Hematopoietic multipotent progenitor cell treated with erythropoietin and hydrocortisone succinate and interleukin-3 and kit ligand, for 8 days (in vitro differentiated cells): ENCODE measurements at regions not wholly inside any gene's neighbourhood (a gene's known extent, or its start where the extent isn't known, plus 50 kb on each side); places are given as distances from the start of the nearest gene placed in this dataset.

Experiments used
- DNase-seq: peaks from one replicate; pipeline ENCODE4 v3.0.0-alpha.2; 2015

DNA sequence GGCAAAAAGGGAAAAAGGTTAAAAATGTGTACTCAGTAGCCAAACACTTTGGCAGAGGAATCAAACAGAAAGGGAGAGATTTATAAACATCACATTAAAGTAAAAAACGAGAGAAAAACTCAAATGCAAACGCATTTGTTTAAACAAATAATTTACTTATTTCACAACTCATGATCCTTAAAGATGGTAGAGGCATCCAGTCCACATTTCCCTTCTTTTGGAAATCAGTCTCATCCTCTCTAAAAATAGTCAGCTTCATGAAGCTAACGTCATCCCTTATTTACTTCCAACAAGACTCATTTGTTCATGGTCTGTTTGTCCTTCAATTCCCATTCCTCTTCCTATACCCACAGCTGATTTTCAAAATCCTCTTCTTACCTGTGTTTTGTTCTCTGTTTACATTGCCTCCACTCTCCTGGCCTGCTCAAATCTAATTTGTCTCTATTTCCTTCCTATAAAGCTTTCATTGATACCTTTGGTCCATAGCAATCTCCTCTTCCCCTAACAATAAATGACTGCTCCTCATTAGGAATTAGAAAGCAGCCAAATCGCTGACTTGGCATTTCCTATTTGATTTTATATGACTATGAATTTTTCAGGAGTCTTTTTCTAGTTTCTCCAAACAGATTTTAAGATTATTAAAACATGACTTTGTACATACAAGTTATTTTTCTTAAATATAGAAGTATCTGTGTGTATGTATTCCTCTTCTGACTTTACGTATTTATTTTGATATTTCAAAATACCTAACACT is 805.3 kb downstream of the TLE1 start:
- DNase-seq: no peak

DNA sequence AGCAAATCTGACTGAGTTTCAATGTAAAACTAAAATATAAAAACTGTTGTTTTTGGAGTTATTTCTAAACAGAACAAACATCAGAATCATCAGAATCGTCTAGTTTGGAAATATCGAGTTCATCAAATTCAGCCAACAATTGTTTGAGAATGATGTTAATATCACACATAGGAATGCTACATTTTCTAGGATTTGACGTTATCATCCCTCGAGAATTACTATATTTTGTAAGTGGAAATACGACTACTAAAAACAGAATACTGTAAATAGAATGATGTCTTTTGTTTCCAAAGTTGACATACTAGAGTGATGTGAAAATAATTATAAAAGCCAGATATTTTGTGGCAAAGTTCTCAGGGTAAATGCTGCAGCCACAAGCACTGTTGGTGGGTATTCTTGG is 805.9 kb downstream of the TLE1 start:
- no peak for DNase-seq

DNA sequence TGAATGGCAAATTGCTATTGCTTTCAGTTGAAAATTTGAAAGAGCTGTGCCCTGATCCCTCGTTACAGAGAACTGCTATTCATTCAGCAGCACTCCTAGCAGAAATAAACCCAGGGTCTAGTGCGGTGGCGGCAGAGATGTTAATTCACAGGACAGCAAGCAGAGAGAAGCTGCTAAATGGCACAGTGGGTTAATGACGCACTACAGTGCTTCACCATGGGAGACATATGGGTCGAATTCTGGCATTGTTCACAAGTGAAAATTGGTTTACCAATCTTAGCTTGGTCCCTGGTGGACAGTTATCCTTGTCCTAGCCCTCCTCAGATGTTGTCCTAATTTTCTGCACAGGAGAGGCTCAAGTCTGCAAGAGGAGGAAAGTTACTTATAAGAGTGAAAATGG is 807.4 kb downstream of the TLE1 start:
- DNase-seq: no peak

DNA sequence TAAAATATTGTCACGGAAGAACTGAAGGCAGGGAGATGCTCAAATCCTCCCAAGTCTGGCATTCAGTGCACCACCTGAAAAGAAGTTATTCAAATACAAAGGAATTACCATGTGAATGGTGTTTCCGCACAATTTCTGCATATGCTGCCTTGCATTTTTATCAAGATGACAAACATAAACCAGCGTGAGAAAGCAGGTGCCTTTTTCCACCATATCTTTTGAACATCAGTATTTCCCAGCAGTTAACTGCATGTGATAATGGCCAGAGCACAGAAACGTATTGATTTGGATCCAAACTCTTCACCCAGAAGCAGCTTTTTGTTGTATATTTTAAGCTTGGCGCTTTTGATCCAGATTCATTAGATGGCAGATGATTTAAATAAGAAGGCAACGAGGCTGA is 808.0 kb downstream of the TLE1 start:
- no peak for DNase-seq

DNA sequence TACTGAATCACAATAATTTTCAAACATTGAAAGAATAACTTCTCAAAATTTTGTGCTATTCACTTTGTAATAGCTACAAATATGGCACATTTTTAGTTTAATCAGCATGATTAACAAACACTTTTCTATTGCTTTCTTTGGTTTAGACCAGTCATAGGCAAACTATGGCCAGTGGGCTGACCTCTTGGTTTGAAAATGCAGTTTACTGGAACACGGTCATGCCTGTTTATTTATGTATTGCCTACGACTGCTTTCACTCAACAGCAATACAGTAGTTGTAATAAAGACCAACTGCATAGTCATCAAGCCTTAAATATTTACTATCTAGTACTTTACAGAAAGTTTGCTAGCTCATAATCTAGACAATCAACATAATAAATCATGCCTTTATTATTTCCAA is 810.8 kb downstream of the TLE1 start:
- no peak for DNase-seq

DNA sequence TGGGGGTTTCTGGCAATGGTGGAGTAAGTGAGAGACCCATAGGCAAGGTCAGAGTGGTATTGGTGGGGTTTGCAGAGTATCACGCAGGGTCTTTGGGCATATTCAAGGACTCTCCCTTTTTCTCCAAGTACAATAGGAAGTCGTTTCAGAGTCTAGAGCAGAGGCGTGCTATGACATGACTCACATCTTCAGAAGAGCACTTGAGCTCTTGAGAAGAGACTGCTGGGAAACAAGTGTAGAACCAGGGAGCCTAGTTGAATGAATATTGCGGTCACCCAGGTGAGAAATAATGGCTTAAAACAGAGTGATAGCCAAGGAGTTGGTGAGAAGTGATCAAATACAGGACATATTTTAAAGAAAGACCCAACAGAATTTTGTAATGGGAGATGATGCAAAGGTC is 813.4 kb downstream of the TLE1 start:
- no peak for DNase-seq

DNA sequence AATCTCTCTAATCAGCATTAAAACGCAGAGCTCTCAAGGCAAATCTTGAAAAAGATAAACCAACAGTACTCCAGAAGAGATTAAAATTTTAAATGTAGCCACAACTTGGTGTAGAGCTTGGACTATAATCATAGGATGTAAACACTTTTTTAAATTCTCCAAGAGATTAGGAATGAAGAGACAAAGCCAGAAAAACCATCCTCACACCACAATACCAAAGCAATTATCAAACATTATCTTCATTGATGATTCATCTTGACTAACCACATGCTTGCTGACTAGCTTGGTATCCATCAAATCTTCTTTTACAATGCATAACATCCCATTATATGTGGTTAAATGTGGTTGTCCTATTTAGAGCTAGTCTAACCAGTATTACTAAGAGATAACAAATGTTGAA is 815.1 kb downstream of the TLE1 start:
- no peak for DNase-seq

DNA sequence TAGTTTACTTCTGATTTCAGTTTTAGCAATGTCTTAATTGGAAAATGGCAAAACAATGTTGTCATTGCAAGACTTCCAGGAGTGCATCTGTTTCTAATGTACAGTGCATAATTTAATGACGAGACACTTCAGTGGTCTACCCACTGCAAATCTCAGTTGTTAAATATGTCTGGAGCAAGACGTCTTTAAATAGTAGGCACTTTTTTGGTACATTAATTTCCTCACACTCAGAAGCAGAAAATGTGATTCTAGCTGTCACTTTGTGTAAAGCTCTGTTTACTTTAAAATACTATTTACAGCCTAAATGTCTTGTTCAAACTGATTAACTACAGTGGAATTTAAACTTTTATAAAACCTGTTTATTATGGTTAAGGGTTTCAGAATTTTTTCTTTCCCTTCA is 815.5 kb downstream of the TLE1 start:
- DNase-seq: no peak

DNA sequence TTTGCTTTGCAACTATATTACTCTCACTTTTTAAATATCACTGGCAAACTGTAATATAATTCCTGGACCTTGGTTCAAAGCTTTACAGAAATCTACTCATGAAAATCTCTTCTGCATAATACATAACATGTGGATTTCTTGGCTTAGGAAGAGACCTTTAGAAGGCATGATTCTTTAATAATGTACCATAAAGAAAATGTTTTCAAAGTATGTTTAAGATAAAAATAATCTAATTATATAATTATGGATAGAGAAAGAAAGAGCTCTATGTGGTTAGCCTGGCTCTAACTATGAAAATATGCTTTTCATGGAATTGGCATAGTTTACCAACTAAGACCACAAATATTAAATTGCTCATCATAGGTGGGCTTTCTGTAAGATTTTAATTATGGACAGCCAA is 817.8 kb downstream of the TLE1 start:
- DNase-seq: no peak

DNA sequence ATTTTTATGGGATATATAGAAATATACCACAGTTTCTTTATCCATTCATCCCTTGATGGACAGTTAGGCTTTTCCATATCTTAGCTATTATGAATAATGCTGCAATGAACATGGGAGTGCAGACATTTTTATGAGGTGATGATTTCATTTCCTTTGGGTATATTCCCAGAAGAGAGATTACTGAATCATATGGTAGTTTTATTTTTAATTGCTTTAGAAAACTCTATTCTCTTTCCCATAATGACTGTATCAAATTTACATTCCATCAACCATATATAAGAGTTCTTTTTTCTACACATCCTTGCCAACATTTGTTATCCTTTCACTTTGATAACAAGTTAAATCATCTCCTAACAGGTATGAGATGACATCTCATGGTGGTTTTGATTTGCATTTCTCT is 821.6 kb downstream of the TLE1 start:
- no peak for DNase-seq

DNA sequence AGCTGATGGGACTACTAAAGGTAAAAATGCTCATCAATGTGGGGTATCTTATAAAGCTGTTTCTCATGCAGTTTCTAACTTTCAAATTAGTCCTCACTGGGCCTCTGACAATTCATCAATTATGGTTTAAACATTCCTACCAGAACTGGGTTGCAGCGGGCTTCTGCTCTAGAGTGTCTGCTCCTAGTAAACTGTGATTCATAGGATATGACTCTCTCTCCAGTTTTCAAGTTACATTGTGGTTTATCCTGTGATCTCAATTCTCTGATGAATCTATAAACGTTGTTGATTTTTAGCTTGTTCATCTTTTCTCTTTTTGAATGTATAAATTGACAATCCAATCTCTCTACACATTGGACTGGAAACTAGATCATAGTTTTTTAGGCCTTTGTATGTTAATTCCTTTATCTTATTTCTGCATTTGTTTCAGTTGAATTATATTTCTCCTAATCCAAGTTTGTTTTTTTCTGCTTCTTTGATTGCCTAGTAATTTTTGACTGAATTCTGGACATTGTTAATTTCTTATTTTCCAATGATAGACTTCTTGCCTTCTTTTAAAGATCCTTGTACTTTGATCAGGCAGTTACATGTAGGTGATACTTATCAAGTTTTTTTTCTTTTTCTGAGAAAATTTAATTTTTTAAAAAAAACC is 822.6 kb downstream of the TLE1 start:
- no peak for DNase-seq

DNA sequence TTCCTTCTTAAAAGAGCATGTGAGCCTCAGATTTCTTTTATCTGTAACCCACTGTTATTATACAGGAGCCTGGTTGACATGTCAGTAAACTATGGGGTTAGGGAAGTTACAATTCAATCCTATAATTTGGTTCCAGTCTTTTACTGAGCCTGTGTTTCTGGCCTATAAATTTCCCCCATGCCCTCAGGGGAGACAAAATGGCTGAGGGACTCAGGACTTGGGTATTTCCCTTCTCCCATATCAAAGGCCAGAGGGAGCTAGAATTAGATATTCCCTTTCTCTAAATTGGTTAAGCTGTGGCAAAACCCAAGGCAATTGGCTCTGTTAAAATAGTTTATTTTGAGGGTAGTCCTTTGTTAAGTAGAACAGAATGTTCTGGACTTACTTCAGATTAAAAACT is 823.2 kb downstream of the TLE1 start:
- DNase-seq: no peak

DNA sequence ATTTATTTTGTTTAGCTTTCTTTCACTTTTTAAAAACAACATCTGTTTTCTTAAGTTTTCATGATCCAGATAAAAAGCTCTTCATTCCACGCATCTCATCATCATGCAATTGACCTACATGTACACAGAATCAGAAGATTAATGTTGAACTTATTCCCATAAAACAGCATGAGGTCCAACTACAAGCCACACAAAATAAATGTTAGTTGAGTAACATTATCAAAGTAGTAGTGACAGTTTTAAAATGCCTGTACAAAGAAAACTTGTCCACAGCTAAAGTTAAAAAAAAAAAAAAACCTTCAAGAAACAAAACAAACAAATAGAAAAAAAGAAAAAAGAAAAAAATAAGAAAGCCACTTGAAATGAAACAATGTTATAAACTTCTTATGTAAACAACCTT is 846.3 kb downstream of the TLE1 start:
- no peak for DNase-seq

DNA sequence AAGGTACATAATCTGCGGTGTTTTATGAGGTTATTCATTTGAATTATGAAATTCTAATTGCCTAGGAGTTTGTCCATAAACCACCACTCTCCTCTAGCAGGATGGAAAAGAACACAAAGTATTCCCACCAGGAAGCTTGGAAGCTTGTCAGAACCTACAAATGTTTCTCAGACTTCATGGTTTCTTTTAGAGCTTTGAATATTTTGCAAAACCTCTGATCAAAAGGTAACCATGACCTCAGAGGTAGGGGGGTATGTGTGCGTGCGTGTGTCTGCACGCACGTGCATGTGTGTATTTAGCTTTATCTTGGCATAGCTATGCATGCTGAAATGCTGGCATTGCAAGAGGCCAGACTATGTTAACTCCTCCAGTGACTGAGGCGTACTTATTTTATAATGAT is 847.0 kb downstream of the TLE1 start:
- DNase-seq: no peak

DNA sequence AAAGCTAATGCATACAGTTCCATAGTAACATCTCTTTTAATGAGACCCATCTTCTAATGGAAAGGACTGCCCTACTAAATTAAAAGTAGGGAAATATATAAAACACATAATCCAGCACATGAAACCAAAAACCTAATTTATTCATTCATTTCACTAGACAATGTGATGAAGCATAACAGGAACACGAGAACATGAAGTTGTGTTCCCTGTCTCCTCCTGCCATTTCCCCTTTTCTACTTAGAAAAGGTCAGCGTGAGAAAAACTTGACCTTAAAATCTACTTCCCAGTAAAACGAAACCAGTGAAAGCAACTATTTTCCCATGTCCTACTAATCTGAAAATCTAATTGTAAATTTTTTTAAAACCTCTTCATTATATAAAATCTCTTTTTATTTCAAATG is 847.5 kb downstream of the TLE1 start:
- no peak for DNase-seq

DNA sequence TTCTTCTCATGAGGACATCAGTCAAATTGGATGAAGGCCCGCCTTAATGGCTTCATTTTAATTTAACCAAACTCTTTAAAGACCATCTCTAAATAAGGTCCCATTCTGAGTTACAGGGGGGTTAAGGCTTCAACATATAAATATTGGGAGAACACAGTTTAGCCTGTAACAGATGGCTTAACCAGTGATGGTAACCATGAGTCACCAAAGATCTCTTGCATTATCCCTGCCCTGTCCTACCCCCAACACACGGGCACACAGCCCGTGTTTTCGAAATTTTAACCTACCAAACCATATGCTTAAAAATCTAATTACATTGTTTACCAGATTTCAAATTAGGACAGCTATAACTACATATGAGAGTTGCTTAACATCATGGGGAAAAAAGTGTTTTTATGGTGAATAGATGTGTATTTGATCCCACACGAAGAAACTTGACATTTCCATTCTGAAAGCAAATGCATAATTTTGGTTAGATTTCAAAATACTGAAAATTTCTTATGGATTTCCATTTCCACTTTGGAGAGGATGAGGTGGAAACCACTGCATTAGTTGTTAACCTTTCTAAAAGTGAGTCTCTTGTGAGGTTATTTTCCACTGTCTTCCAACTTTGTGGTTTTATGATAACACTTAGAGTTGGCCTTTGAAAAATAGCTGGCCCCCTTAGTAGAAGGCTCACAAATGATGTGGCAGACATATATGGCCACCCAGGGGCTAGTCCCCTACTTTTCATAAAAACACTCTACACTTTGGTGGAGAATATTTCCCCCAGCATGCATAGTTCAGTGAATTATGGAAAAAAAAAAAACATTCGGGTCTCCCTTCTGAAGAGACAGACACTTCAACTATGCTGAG is 849.3 kb downstream of the TLE1 start:
- no peak for DNase-seq

DNA sequence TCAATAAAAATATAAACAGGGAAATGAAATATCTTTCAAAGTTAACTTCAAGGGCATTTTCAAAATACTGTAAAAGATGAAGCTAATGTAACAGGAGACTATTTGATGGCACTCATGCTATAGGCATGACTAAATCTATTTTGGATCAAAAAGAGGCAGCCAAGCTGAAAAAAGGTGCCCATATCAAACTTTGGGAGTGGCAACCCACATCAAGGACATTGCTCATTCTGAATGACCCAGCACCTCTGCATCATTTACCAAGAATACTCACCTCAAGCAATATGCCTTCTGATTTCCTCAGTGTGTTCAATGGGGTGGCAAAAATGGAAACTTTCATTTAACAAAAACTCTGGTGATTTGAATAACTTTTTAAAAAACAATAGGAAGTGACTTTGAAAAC is 853.3 kb downstream of the TLE1 start:
- DNase-seq: no peak

DNA sequence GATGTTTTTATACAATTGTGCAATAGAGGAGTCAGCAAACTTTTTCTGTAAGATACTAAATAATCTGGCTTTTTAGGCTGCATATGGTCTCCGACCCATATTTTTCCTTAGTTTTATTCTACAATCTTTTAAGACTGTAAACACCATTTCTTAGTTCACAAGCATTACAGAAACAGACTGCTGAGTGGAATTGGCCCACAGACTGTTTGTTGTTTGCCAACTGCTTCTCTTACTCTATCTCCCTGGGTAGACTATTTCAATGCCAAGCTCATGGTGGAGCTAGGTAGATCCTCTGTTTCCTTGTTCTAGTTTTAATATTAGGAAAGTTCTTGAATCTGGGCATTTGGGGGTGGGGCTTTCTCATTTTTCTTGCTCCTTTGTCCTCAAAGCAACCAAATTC is 857.6 kb downstream of the TLE1 start:
- DNase-seq: no peak

DNA sequence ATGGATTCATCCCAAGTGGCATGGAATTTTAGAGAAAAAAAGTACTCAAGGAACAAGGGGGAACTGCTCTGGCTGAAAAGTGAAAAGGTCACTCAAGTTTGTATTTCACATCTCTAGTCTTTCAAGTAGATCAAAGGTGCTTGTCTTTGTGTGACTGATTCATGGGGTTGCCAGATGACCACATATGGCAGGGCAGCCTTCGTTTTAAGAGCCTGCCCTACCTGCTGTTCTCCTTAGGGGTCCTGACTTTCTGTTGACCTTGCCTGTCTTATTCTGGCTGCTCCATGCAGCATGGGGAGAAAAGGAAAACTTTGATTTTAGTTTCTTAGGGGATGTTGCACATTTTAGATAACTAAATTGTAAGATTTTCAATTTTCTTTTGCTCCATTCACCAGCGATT is 877.7 kb downstream of the TLE1 start:
- no peak for DNase-seq

DNA sequence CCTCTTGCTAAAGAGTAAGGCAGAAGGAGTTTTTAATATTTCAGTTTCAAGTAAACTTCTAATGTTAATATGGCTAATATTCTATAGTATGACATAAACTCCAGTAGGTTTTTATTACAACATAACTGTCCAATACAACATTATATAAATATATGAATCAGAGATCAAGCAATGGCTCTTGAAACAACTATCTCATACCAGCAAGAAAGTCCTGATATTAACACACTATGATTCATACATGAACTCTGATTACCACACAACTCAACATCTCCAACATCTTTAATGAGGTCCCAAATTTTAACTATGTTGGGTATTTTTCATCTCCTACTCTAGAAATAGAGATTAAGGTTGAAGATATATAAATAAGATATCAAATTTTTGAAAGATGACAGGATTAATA is 878.3 kb downstream of the TLE1 start:
- no peak for DNase-seq

DNA sequence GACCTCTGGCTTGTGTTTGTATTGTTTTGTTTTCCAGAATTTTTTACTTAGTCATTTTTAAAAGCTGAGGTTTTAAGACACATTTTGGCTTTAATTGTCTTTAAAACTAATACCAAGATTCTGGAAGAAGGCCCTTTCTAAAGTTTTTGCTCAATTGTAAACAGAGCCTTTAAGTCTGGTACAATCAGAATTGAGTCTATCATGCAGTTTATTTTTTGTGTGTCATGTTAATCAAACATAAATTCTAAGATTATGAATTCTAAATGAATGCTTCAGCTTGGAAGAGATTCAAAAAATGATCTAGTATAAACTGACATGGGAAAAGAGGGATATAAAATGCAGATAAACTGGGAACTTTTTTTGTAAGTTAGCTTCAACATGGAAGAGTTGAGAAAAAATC is 882.7 kb downstream of the TLE1 start:
- no peak for DNase-seq

DNA sequence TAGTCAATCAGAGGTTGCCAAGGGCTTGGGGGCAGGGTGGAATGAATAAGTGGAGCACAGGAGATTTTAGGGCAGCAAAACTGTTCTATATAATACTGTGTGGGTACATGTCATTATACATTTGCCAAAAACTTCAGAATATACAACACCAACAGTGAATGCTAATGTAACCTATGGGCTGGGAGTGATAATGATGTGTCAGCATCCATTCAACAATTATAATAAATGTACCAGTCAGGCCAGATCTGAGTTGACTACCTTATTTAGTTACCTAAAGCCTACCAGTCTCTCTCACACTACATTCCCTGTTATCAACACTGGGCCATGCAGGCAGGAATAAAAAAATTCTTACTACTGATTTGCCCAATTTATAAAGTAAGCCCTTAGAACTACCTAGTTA is 884.5 kb downstream of the TLE1 start:
- no peak for DNase-seq

DNA sequence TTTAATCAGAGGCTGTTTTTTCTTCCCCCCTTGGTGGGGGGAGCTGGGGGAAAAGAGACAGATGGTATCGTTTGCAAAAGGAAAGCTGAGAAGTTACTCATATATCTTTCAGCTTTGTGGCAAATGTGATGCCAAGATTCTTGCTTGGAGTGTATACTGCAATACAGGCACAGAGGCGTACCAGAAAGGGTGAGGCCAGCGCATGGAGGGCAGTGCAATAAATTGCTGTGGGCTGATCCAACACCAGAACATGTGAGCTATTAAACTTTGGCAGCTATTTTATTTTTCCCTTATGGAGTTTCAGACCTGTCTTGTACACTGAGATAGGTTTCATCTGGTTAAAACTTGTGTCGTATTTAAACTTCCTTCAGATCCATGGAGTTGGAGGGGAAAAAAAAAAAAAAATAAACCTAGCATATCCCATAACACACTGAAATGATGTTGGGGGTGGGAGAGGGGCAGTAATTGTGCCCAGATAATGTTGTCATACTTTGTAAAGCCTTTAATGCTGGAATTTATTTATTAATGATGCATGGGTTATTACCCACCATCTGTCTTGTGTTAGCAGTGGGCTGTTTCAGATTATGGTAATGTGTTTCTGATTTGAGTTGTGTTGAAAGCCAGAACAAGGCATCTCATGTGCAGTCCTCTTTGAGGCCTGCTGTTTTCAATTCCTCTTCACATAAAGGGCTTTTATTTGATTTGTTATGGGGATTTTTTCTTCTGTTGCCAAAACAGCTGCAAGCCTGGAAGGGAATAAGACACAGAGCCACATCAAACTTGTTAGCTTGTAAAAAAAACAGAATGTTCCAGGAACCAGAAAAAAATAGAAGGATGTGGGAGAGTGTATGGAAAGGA is 891.3 kb downstream of the TLE1 start:
- no peak for DNase-seq
